A172 (cell line): ENCODE measurements at regions not wholly inside any gene's neighbourhood (a gene's known extent, or its start where the extent isn't known, plus 50 kb on each side); places are given as distances from the start of the nearest gene placed in this dataset.
A peak's percentile ranks its signal among the peaks of the same experiment; 100 is the strongest.

Source experiments
- DNase-seq: peaks from one replicate; pipeline ENCODE4 v3.0.0-alpha.2; 2015; ENCODE audit warnings: low spot score

- DNase-seq: peak; percentile 28
Observed at GRCh38 chr6:166751051-166751595, 124.1 kb upstream of the RPS6KA2 start.

- DNase-seq: no peak
Observed at GRCh38 chr6:166750108-166750793, 123.2 kb upstream of the RPS6KA2 start.

- DNase-seq: no peak
Observed at GRCh38 chr6:166749666-166750065, 122.6 kb upstream of the RPS6KA2 start.

- DNase-seq: no peak
Observed at GRCh38 chr6:166747644-166748595, 120.9 kb upstream of the RPS6KA2 start.

GRCh38 chr6:166745801-166746668, 119.0 kb upstream of the RPS6KA2 start:
- DNase-seq: no peak

- DNase-seq: no peak
Observed at GRCh38 chr6:166744223-166745134, 117.4 kb upstream of the RPS6KA2 start.

DNA sequence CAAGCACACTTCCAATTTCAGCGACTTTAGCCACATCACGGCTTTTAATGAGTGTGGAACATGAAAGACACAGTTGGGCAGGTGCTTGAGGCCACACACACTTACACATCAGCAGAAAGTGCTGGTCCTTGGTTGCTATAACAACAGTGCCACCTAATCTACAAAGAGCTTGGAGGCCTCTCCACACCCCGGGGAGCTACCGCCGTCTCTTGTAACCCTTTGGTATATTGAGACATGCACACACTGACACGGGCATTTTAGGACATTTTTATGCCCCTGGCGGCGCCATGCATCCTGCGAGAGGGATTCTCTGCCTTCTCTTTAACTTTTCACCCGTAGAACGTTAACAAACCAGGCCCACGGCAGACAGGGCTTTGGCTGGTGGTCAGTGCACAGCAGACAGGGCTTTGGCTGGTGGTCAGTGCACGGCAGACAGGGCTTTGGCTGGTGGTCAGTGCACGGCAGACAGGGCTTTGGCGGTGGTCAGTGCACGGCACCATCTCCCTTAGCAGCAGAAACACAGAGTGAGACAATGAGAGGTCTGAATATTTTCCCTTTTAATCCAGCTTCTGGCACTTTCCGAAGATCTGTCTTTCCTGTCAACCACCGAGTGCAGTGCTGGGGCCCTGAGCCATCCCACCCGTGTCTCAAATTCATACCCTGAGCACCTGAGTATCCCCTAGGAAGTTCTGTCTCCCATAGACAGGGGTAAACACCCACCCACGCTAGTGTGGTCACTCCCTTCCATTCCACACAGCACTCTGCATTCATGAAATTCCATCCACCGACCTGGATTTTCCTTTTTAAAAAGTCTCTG, 116.6 kb upstream of the RPS6KA2 start:
- DNase-seq: no peak

DNA sequence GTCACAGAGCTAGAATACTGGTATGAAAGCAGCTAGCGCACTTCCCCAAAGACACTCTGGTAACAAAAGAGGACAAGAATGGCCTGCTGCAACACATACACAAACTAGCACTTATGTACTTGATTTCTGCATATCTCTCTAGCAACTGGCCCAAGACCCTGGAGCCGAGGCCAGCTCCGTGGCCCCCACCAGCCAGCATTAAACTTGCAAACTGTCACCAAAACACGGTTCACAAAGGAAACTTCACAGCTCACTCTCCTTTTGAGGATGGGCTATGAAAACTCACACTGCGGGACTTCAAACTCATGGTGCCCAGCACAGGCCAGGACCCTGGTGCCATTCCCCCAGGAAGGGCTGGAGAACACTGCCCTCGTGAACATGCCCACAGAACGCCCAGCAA, 115.9 kb upstream of the RPS6KA2 start:
- no peak for DNase-seq

- DNase-seq: peak; percentile 68
Observed at GRCh38 chr6:166739976-166740318, 112.9 kb upstream of the RPS6KA2 start.

GRCh38 chr6:166739117-166739975, 112.3 kb upstream of the RPS6KA2 start:
- DNase-seq: peak; percentile 36

GRCh38 chr6:166738386-166739116, 111.5 kb upstream of the RPS6KA2 start:
- peak; percentile 12 for DNase-seq

DNA sequence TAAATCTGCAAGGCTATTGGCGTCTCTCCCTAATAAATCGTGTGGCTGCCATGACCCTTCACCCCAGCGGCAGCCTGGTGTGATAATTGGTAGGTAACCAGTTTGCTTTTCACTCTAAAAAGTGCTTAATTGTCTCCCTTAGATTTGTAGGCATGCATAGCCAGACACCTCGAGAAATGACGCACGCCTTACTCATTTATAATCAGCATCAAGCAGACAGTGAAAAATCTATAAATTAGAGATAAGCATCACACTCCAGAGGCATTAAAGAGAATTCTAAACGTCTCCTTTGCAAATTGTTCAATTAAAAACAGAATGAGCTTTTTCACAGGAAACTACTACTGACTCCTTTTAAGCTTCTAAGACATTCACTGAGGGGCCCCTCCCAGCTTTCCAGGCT, 110.2 kb upstream of the RPS6KA2 start:
- peak; percentile 80 for DNase-seq

DNA sequence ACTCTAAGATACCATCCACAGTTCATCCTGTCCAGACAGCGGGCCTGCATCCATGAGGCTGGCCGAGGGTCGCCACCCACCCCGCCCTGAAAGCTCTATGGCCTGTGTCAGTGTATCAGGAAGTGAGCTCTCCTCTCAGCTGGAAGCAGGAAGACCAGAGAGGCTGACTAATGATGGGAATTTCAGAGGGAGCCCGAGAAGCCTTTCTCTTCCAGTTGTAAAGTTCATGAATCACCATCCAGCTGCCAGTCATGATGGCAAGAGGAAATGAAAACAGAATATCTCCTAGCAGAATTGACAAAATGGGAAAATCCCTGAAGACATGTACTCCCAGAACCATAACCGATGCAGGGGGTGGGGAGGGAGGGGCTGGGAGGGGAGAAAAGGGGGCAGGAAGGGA, 109.6 kb upstream of the RPS6KA2 start:
- DNase-seq: peak; percentile 96

DNA sequence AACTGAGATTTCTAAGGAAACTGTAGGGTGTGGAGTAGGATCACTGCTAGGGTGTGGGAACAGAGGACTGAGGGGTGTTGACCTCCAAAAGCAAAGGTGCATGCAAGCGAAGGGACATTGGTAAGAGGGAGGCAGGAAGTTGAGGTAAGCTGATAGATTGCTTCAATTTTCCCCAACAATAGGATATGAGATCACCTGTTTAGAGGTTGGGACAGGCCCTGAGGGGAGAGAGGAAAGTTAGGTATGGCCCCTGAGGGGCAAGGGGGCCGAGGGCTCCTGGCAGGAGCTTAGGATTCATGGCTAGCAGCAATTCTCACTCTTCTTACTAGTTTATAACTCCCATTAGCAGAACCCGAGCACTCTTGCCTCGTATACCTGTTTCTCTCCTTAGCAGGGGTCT, 106.8 kb upstream of the RPS6KA2 start:
- no peak for DNase-seq

GRCh38 chr6:166729658-166730057, 102.6 kb upstream of the RPS6KA2 start:
- no peak for DNase-seq

DNA sequence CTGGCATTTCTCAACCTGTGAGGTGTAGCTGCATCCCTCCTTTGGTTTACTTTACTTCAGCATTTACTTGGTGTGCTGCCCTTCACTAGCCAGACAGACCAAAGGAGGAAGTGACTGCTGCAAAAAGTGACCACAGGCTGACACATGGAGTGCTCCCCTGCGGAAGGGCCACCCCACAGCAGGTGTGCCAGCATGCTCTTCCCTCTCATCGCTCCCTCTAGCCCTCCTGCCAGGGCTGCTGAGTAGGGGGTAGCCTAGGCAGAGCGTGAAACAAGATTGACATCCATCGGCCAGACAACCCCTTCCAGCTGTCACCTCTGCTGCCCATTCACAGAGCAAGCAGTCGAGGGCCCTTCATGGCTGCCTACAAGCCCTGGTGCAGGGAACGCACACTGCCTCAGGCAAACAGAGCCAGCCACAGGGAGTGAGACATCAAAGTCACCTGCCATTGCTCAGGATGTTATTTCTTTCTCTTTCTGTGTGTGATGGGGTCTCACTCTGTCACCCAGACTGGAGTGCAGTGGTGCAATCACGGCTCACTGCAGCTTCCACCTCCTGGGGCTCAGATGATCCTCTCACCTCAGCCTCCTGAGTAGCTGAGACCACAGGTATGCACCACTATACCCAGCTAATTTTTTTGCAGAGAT, 102.0 kb upstream of the RPS6KA2 start:
- DNase-seq: peak; percentile 54

DNA sequence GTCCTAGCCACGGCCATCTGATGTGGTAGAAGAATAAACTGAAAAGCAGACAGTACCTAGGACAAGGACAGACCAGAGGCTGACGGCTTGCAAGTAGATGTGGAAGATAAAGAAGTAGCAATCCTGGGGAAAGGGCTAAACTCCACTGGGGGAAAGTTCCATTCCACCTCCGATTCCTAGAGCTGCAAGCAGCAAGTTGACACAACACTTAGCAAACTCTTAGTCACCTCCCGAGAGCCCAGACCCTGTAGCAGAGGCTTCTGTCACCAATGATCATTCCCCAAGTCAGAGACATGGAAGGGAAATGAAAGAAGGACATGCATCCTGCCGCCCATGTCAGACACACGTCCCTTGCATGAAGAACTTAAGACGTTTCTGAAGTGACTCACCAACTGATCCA, 99.2 kb upstream of the RPS6KA2 start:
- no peak for DNase-seq

DNA sequence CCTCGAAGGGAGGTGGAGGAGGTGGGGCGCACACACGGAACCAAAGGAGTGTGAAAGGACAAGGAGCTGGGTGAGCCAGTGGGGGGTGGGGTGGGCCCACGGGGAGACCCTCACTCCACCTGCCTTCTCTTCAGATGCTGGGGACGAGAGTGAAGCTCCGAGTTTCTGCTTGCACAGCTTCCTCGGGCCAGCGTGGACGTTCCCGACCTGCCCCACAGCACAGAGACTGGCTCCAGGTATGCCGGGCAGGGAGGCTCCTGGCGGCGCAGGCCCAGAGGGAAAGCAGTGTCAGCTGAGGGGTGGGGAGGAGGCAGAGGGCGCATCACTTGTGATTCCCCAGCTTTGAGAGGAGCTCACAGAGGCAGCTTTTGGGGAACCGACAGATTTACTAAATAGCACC, 98.5 kb upstream of the RPS6KA2 start:
- no peak for DNase-seq
